Activated naive CD4-positive, alpha-beta T cell treated with anti-CD3 and anti-CD28 coated beads, Interleukin-2, amount 50 U/mL, for 24 hours (primary cell): ENCODE measurements at regions not wholly inside any gene's neighbourhood (a gene's known extent, or its start where the extent isn't known, plus 50 kb on each side); places are given as distances from the start of the nearest gene placed in this dataset.
A peak's percentile ranks its signal among the peaks of the same experiment; 100 is the strongest.

Experiments used
- H3K27ac Mint-ChIP-seq: one replicate; pipeline ENCODE4 v1.8.0; 2021; ENCODE audit warnings: mild to moderate bottlenecking, mixed read lengths
- H3K27me3 Mint-ChIP-seq: one replicate; pipeline ENCODE4 v1.8.0; 2021; ENCODE audit warnings: mixed read lengths
- H3K36me3 Mint-ChIP-seq: one replicate; pipeline ENCODE4 v1.8.0; 2021; ENCODE audit warnings: mixed read lengths
- H3K4me1 Mint-ChIP-seq: one replicate; pipeline ENCODE4 v1.8.0; 2021; ENCODE audit warnings: mixed read lengths
- H3K4me3 Mint-ChIP-seq: one replicate; pipeline ENCODE4 v1.8.0; 2021; ENCODE audit warnings: mild to moderate bottlenecking, mixed read lengths
- H3K9me3 Mint-ChIP-seq: one replicate; pipeline ENCODE4 v1.8.0; 2021; ENCODE audit warnings: mixed read lengths

DNA sequence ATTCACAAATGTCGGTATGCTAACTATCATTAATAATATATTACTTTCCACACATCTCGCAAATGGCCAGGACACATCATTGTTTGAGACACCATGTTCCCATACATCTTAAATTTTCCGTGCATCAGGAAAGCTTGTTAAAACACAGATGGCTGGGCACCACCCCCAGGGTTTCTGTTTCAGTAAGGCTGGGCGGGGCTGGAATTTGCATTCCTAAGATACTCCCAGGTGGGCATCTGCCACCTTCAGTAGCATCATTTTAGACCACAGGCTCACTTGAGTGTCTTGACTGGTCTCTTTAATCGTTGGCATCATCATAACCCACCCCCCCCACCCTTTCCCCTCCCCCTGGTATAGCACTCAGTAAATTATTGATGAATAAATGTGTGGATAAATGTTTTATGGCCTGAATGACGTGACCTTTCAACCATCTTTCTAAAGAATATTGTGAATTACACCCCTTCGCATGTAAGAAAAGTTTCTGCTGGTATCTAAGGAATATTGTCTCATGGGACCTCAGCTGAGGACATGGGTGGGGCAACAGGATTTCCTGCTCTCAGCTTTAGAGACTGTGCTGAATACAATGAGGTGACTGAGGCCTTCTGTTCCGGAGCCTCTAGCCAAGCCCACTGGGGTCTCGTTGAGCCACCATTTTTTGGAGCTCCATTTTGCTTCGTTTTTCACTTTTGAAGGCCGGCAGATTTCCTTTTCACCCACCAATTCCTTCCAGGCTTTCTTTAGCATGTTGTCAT is 124.1 kb upstream of the NEDD9 start:
- no peaks in the 10 kb centered on the region for H3K27me3 Mint-ChIP-seq
- H3K9me3 Mint-ChIP-seq = peaks cover 5% of the 10 kb centered on the region
- peak overlapping the region; percentile 4 for H3K27ac Mint-ChIP-seq
- H3K36me3 Mint-ChIP-seq = peaks cover 69% of the 10 kb centered on the region
- peaks cover 94% of the 10 kb centered on the region for H3K4me1 Mint-ChIP-seq
- peak overlapping the region; percentile 0 for H3K4me3 Mint-ChIP-seq

DNA sequence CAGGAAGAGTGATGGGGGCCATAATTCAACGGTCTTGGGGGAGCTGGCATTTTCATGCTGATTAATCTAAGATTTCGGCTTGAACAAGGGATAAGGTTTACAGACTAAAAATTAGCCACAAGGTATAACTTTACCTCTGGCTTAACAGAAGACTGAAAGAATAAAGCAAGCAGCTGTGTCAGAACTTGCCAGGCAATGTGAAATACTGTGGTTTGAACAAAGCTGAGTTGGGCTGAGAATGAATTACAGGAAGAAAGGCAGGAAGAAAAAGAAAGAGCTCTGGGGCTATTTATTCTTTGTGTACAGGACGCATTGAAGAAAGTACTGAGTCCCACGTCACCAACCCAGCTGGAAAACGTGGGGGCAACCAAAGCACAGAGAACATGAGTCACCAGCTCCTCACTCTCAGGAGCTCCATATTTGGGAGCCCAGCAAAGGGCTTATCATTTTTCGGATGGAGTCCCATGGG is 121.5 kb upstream of the NEDD9 start:
- Mint-ChIP-seq H3K4me3 (peak overlapping the region; percentile 81), H3K27me3 (no peaks in the 10 kb centered on the region), H3K36me3 (peaks cover 66% of the 10 kb centered on the region), H3K27ac (peak overlapping the region; percentile 88), H3K4me1 (peaks cover 91% of the 10 kb centered on the region), H3K9me3 (peaks cover 7% of the 10 kb centered on the region)

DNA sequence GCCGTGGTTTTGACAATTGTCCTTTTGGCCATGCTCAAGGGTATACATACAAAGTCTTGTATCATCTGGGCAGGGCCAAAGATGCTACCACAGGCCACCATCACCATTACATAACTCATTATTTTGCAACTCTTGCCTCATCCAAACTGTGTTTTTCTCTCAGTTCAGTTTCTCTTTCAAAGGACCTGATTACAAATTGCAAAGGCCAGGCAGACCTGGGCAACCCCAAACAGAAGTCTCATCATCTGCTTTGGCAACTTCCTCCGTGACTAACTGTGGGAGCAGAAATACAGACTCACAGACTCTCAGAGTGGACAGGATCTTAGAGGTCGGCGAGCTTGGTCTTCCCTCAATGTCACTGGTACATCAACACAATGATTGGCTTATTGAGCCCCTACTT is 117.8 kb upstream of the NEDD9 start:
- Mint-ChIP-seq H3K27me3 (no peaks in the 10 kb centered on the region), H3K36me3 (peaks cover 65% of the 10 kb centered on the region), H3K4me3 (no peak overlapping the region), H3K27ac (peak overlapping the region; percentile 91), H3K9me3 (peaks cover 7% of the 10 kb centered on the region), H3K4me1 (peaks cover 97% of the 10 kb centered on the region)

DNA sequence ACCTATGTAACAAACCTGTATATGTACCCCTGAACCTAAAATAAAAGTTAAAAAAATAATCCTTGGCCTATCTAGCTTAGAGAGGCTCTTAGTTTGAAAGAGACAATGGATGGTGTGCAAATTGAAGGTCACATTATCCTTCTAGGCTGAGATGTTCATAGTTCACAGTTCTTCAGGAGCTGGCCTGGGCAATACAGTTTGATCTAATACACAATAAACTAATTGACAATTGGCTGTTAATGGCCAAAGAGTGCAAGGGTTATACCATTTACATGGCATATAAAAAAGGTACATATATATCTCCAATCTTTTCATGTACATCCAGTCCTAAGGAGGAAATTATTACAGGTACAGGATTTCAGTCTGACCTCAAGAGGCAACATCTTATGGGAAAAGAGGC is 117.4 kb upstream of the NEDD9 start:
- H3K27me3 Mint-ChIP-seq = no peaks in the 10 kb centered on the region
- peaks cover 65% of the 10 kb centered on the region for H3K36me3 Mint-ChIP-seq
- peaks cover 7% of the 10 kb centered on the region for H3K9me3 Mint-ChIP-seq
- H3K4me1 Mint-ChIP-seq = peaks cover 97% of the 10 kb centered on the region
- no peak overlapping the region for H3K27ac Mint-ChIP-seq
- H3K4me3 Mint-ChIP-seq = no peak overlapping the region

DNA sequence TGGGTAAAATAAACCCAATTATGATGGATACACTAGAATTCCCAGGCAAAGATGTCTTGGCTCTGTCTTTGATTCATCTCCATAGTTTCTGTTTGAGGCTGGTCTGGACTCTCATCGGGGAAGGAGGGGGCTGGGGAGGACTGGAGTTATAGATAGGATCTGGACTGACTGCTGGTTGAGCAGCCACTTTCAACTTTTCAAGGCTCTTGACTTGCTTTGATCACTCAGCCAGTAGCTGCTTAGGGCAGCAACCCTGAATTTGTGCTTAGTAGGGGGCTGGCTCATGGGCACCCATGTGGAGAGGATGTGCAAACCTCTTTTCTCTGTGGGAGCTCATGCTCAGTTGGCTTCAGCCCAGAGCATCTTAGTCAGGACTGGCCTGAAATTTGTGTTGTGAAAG is 114.0 kb upstream of the NEDD9 start:
- Mint-ChIP-seq H3K4me3 (no peak overlapping the region), H3K27me3 (no peaks in the 10 kb centered on the region), H3K4me1 (peaks cover 96% of the 10 kb centered on the region), H3K9me3 (peaks cover 13% of the 10 kb centered on the region), H3K36me3 (peaks cover 60% of the 10 kb centered on the region), H3K27ac (no peak overlapping the region)

DNA sequence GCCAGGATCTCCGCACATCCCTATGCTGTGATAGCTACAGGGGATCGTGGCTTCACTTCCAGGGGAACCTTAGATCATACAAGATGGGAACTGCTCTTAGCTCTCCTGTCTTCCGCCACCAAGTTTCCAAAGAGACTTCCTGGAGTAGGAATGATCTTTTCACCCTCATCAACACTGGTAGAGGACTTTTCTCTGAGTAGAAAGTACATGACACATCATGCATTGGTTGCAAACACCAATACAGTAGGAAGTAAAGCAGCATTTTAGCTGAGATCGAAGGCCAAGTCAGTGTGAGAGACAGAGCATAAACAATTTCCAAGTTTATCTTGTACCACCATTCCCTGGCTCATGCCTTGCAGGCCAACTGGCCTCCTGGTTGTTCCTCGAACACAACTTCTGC is 113.1 kb upstream of the NEDD9 start:
- peaks cover 98% of the 10 kb centered on the region for H3K4me1 Mint-ChIP-seq
- no peaks in the 10 kb centered on the region for H3K27me3 Mint-ChIP-seq
- H3K36me3 Mint-ChIP-seq = peaks cover 60% of the 10 kb centered on the region
- H3K27ac Mint-ChIP-seq = peak overlapping the region; percentile 77
- peaks cover 14% of the 10 kb centered on the region for H3K9me3 Mint-ChIP-seq
- H3K4me3 Mint-ChIP-seq = no peak overlapping the region

DNA sequence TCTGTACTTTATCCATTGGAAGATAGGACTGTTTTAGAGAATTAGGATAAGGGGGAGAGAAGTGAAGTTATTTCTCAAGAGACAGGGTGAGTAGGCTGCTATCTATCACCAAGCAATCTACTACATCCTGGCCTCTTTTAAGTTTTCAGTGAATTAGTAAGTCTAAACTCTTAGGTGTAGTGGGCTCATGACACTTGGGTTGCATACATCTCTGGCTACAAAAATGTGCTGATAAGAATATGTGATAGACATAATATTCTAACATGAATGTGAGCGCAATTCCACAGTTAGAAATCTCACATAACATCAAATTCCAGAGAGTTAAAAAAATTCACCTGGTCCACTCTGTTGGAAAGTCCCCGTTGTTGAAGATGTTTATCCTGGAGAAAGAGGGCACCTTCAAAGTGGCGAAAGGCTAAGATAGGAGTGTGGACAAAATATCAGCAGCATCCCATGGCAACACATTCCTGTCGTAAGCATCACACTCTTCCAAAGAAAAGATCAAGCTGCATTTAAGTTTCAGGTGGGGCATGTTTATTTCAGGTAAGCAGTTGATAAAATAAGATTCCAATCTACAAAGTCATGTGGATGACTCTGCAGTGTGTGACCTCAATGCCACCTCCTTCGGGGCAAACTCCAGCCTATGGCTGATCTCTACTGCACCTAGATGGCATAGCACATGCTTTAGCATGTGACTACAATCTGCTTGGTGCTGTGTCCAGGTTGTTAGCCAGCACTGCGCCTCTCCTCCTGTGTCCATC is 111.7 kb upstream of the NEDD9 start:
- Mint-ChIP-seq H3K36me3 (peaks cover 57% of the 10 kb centered on the region), H3K4me3 (peak overlapping the region; percentile 52), H3K27ac (peak overlapping the region; percentile 90), H3K27me3 (no peaks in the 10 kb centered on the region), H3K4me1 (peaks cover 95% of the 10 kb centered on the region), H3K9me3 (peaks cover 20% of the 10 kb centered on the region)

DNA sequence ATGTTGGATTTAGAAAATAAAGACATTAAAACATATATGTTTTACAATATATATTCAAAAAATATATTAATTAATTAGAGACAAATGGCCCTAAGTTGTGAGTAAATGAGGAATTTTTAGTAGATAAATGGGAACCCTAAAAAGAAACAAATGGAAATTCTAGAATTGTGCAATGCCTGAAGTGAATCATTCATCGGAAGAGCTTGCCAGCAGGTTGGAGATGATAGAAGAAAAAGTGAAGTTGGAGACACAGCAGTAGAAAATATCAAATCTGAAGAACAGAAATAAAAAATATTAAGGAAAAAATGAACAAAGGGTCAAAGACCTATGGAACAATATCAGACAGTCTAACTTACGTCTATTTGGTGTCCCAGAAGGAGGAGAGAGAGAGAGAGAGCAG is 109.4 kb upstream of the NEDD9 start:
- peaks cover 49% of the 10 kb centered on the region for H3K36me3 Mint-ChIP-seq
- no peaks in the 10 kb centered on the region for H3K27me3 Mint-ChIP-seq
- peak overlapping the region; percentile 83 for H3K27ac Mint-ChIP-seq
- peaks cover 76% of the 10 kb centered on the region for H3K4me1 Mint-ChIP-seq
- peak overlapping the region; percentile 41 for H3K4me3 Mint-ChIP-seq
- H3K9me3 Mint-ChIP-seq = peaks cover 21% of the 10 kb centered on the region

DNA sequence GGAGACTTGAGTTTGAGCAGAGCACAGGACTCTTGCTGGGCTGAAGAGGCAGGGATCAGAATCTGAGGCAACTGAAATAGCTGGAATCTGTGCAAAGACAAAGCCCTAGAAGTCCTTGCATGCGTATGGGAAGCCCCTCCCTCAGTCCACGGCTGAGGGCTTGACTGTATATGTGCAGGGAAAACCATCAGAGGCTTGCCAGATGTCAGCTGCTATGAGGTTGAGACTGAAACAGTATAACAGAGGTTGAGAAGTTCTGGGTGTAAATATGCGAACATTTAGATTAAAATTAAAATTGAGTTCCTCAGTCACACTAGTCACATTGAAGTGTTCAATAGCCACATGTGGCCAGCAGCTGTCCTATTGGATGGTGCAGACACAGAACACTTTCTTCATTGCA is 108.8 kb upstream of the NEDD9 start:
- H3K36me3 Mint-ChIP-seq = peaks cover 49% of the 10 kb centered on the region

DNA sequence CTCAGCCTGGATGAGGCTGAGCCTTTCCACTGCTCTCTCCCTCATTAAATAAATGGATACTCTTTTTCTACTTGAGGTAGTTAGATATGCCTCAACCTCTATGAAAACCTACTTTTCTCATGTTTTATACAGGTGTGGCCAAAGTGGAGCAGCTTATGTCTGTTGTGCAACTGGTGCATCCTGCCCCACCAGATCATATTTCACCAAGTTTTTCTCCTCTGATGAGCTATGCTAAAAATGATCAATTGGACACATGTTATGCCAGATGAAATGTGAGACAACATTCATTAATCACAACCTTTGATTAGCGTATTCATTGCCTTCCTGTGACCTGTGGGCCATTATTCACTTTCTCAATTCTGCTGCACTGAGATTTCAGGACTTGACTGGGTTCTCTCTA is 106.9 kb upstream of the NEDD9 start:
- H3K9me3 Mint-ChIP-seq = peaks cover 21% of the 10 kb centered on the region
- peaks cover 64% of the 10 kb centered on the region for H3K4me1 Mint-ChIP-seq
- no peak overlapping the region for H3K4me3 Mint-ChIP-seq
- no peaks in the 10 kb centered on the region for H3K27me3 Mint-ChIP-seq
- H3K36me3 Mint-ChIP-seq = peaks cover 44% of the 10 kb centered on the region
- peak overlapping the region; percentile 35 for H3K27ac Mint-ChIP-seq

More for the DNA sequence above, 108.8 kb upstream of the NEDD9 start:
- Mint-ChIP-seq H3K4me3 (no peak overlapping the region), H3K4me1 (peaks cover 71% of the 10 kb centered on the region), H3K27ac (peak overlapping the region; percentile 90), H3K9me3 (peaks cover 21% of the 10 kb centered on the region), H3K27me3 (no peaks in the 10 kb centered on the region)

DNA sequence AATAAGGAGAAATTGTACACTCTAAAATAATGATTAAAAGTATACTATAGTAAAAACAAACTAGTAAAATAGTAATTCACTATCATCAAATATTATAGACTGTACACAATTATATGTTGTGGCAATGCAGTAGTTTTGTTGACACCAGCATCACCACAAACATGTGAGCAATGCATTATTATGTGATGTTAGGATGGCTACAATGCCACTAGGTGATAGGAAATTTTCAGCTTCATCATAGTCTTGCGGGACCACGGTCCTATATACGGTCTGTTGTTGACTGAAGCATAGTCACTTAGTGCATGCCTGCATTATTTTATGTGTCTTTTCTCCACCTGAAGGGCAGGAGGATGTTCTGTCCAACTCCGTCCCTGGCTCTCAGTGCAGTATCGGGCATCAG is 104.8 kb upstream of the NEDD9 start:
- peaks cover 50% of the 10 kb centered on the region for H3K36me3 Mint-ChIP-seq
- H3K4me1 Mint-ChIP-seq = peaks cover 64% of the 10 kb centered on the region
- H3K9me3 Mint-ChIP-seq = peaks cover 21% of the 10 kb centered on the region
- H3K27me3 Mint-ChIP-seq = no peaks in the 10 kb centered on the region
- no peak overlapping the region for H3K4me3 Mint-ChIP-seq
- H3K27ac Mint-ChIP-seq = no peak overlapping the region

DNA sequence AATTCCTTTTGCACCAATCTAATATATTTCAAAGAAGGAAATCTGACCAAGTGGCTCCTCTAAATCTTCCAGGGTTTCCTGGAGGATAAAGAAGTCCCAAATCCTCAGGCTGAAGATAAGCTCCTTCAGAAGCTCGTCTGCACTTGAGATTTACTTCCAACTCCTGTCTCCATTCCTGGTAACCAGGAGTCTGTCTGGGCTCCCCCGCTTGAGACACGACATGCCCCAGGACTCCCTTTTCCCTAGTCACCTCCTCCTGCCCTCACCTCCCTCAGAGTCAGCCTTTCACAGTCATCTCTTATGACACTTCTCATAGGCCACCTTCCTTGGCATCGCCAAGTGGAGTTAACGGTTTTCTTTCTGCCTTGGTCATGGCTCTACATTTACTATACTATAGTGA is 103.4 kb upstream of the NEDD9 start:
- Mint-ChIP-seq H3K4me1 (peaks cover 65% of the 10 kb centered on the region), H3K36me3 (peaks cover 43% of the 10 kb centered on the region)

DNA sequence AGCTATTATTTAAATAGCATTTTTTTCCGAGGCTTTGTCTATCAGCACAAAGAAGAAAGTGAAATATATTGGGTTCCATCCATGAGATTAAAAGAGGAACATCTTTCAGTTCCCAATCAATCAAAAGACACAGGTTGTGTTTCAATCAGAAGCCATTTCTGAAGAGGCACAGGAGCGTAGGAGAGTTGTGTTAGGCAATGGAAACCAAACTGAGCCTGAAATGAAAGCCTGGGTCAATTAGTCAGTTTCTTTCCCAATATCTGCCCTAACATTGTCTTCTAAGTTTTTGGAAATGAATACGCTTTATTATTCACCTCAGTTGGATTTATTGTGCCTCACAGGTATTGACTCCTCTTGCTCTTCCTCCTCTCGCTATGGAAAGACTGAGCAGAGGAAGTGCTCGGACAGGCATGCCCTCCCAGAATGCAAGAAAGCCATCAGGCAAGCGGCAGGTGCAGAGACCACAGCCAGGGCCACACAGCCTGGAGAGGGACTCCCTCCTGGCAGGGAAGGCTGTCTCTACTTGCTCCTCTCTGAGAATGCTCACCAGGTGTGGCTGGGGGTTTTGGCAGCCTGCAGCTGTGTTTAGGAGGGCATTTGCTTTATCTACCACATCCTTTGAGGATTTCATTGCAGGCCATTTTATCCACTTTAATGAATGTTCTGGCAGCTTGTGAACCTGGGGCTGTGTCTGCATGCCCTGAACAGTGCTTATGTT is 100.8 kb upstream of the NEDD9 start:
- Mint-ChIP-seq H3K9me3 (no peaks in the 10 kb centered on the region), H3K4me3 (no peak overlapping the region), H3K36me3 (peaks cover 34% of the 10 kb centered on the region)

More for the DNA sequence above, 103.4 kb upstream of the NEDD9 start:
- Mint-ChIP-seq H3K4me3 (no peak overlapping the region), H3K9me3 (peaks cover 10% of the 10 kb centered on the region), H3K27me3 (no peaks in the 10 kb centered on the region), H3K27ac (peak overlapping the region; percentile 76)

DNA sequence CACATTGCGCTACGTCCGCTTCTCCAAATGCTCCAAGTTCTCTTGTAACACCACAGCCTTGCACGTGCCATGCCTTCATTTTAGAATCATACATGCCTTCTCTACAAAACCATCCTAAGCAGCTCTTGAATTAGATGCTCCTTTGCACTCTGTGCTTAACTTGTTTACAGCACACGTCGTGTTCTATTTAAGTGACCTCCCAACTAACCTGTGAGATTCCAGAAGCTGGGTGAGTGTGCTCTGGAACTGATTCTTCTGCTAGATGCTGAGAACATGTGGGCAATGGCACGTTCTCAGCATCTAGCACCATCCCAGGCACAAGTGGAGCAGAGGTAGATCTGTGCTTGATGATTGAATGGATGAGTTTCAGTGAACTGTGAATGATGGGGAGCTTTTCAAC is 100.0 kb upstream of the NEDD9 start:
- Mint-ChIP-seq H3K4me3 (no peak overlapping the region), H3K27me3 (no peaks in the 10 kb centered on the region), H3K9me3 (no peaks in the 10 kb centered on the region), H3K27ac (peak overlapping the region; percentile 8), H3K4me1 (peaks cover 68% of the 10 kb centered on the region), H3K36me3 (peaks cover 29% of the 10 kb centered on the region)

More for the DNA sequence above, 100.8 kb upstream of the NEDD9 start:
- Mint-ChIP-seq H3K27me3 (no peaks in the 10 kb centered on the region), H3K4me1 (peaks cover 71% of the 10 kb centered on the region), H3K27ac (no peak overlapping the region)

DNA sequence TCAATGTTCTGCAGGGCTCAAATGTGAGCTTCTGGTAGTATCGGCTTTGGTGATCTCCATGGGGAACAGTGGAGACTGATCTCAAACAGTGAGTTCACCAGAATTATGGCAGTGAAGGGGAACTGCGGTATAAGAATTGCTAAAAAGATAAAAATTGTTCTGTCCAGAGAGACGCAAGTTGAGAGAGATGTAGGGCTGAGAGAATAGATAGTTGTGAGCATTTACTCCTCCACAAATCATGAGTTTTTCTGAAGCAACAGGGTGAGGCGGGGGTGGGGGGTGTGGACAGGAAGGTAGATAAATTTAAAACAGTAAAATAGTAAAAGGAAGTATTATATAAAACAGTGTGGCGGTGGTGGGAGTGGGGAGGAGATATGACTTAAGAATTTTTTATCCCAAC is 98.6 kb upstream of the NEDD9 start:
- Mint-ChIP-seq H3K27ac (peak overlapping the region; percentile 24), H3K4me1 (peaks cover 66% of the 10 kb centered on the region), H3K27me3 (no peaks in the 10 kb centered on the region), H3K4me3 (no peak overlapping the region), H3K36me3 (peaks cover 27% of the 10 kb centered on the region), H3K9me3 (no peaks in the 10 kb centered on the region)

DNA sequence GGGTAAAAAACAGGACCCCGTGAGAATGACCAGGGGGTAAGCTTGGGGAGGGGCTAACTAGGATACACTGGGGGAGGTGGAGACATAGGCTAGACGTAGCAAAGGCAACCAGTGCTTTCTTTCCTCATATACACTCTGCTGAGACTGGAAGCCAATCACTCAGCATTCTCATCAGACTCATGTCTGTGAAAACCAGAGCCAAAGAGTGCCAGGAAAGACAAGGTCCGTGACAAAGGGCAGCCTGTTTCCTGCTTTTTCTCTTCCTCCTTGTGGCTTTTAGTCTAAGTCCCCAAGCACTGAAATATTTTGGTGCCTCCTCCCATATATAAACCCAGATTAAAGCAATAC is 97.9 kb upstream of the NEDD9 start:
- Mint-ChIP-seq H3K36me3 (peaks cover 22% of the 10 kb centered on the region), H3K4me1 (peaks cover 58% of the 10 kb centered on the region), H3K9me3 (no peaks in the 10 kb centered on the region), H3K4me3 (peak overlapping the region; percentile 16), H3K27me3 (no peaks in the 10 kb centered on the region), H3K27ac (no peak overlapping the region)
